Ramos (cell line): ENCODE measurements at regions not wholly inside any gene's neighbourhood (a gene's known extent, or its start where the extent isn't known, plus 50 kb on each side); places are given as distances from the start of the nearest gene placed in this dataset.

Source experiments
- in situ Hi-C: fragments of 300-500 bp; cut with MboI; formaldehyde crosslinking; loops from one replicate; pipeline ENCODE4 v1.14.3; 2022; ENCODE audit warnings: low sequenced_read_pairs; ENCODE audit not compliant: unreplicated experiment

DNA sequence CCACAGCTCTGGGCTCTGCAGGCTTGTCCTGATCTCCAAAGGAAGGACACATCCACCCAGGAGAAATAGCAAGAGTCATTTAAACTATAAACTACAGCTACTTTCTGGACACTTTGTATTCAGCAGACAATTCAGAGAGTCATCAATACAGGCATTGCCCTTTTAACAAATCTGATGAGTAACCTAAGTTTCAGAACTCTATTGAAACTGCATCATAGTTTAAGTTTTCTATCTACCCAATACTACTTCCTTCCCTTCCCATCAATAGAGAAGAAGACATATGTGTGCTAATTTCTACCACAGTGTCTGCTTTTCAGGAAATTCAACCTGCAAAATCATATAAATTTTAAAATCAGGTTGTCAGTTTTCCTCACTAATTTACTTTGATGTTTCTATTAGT, 736.5 kb downstream of the IGSF11 start:
- in situ Hi-C loops = no loop called here

DNA sequence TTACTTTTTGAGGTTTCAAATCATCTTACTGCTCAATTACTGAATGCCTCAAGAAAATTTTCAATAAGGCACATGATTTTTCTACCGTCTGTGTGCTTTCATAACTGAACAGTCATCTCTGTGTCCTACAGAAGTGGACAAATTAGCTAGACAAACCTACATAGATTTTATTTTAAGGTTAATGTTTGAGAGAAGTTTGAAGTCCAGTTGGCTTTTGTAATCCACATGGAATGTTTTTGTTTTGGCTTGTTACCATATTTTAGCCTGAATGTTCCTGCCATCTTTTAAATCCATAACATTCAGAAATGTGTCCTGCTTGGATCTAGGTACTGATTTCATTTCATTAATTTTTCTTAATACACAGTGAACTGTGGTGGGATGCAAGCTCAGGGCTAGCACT, 730.1 kb downstream of the IGSF11 start:
- in situ Hi-C loops = no loop called here

DNA sequence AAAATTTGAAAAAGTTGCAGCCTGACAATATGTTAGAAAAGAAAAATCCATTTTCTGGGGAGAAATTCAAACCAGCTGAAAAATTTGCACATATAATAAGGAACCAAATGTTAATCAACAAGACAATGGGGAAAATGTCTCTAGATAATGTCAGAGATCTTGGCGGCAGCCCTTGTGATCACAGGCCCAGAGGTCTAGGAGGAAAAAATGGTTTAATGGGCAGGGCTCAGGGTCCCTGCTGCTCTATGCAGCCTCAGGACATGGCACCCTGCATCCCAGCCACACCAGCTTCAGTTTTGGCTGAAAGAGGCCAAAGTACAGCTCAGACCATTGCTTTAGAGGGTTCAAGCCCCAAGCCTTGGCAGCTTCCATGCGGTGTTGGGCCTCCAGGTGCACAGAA, 701.9 kb downstream of the IGSF11 start:
- in situ Hi-C loops = no loop called here

DNA sequence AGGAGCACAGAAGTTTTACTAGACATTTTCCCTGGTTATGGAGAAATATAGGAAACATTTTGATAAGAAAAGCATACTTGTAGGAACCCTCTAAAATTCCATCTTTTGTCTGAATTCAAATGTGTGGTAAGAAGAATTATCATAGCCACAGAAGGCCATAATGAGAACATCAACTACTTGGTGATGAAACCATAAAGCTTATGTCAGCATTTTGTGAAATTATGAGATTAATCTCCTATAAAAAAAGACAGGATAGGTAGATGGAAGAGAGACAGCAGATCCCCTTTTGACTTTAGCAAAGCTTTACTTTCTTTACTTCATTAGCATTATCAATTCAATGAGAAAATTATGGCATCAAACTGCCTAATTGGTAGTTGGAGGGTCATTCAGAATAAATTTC, 697.0 kb downstream of the IGSF11 start:
- in situ Hi-C loops = no loop called here

DNA sequence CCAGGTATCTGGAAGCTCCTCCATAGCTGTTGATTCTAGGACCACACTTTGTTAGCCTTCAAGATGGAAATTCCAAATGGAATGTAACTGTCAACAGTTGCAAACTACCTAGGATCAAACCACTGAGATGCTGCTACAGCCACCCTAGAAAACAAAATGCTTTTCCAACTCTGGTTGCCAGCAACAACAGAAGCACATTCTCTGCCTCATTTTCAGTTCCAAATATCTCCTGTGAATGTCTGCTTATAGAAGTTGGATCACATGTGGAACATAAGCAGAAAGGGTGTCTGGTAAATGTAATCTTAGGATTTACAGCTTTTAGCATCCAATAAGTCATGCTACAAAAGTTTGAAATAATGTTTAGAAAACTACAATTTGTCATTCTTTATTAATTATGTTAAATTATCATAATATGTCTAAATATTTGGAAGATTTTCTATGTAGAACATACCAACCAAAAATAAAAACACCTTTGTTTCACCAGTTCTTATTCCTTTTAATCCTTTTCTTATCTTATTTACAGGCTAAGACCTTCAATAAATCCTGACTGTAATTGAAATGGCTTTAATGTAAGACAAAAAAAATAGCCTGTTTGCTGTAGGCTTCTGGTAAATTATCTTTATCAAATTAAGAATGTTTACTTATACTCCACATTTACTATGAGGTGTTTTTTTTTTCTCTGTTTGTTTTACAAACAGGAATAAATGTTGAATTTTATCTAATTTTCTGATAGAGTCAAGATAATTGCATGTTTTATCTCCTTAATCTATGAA, 687.1 kb downstream of the IGSF11 start:
- in situ Hi-C loops = no loop called here

DNA sequence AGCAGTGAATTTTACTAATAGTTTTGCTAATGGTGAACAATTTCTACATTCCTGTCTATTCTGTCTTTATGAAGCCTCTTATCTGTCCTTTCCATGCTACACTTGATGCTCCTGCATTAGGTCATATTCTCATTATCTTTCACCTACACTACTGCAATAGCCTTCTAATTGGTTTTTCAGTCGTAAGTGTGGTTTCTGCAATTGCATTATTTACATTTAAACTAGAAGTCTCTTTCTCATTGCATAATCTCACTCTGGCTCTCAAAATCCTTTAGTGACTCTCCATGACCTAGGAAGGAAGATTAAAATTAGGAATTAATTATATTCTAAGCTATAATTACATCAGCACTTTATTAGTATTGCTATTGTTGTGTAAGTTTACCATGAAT, 686.5 kb downstream of the IGSF11 start:
- in situ Hi-C loops = no loop called here

DNA sequence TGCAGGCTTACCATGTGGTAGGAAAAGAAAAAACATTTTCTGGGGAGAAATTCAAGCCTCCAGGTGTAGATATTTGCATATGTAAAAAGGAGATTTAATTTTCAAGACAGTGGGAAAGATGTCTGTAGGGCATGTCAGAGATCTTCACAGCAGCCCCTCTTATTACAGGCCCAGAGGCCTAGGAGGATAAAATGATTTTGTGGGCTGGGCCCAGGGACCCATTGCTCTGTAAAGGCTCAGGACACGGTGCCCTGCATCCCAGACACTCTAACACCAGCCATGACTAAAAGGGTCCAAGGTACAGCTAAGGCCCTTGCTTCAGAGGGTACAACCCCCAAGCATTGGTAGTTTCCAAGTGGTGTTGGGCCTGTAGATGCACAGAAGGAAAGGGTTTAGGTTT, 680.1 kb downstream of the IGSF11 start:
- in situ Hi-C loops = no loop called here

DNA sequence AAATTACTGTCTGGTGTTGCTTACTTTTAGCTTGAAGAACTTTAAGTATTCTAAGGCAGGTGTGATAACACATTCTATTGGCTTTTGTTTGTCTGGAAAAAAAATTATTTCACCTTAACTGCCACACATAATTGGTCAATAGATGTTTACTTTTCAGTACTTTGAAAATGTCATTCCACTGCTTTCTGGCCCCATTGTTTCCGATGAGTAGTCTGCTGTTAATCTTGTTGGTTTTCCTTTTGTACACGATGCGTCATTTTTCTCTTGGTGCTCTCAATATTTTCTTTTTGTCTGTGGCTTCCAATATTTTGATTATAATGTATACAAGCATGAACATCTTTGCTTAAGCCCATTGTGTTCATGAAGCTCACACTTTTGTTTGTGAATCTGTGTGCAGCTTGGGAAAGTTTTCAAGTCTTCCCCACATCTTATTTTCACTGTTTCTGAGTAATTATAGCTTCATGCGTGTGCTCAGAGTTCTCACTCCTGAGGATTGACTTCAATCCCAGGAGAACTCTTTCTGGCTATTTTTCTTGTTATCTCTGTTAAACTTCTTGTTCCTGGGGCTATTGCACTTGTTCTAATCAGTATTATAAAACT, 664.7 kb downstream of the IGSF11 start:
- in situ Hi-C loops = no loop called here

DNA sequence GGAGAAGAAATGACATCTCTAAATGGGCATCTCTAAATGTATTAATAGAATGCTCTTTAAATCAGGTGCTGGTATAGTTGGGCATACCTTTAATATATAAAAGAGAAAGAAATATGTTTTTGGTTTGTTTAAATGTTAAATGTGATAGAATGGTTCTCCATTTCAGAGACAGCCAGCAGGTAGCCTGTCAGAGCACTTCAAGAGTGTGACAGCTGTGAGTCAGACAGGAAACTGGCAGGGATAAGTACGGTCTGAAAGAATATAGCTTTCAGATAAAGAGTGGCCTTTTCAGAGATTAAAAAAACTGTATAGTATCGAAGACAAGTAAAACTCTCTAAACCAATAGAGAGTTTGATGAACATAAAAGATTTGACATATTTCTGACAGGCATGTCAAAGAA, 654.1 kb downstream of the IGSF11 start:
- in situ Hi-C loops = no loop called here

DNA sequence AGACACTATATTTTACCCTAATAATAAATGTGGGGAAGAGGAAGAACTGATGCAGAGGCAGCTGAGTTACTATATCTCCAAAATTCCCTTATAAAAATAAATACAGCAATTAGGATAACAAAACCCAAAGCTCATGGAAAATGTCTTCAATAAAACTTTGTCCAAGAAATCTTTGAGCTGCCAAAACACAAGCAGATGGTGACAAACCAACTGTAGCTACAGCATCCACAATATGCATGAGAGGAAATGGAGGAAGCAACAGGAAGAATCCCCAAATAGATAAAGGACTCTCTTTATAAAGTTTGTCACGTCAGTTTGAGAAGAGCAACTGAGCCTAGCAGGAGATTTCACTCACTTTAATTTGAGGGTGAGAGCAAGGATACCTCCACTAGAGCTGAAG, 638.2 kb downstream of the IGSF11 start:
- in situ Hi-C loops = no loop called here

DNA sequence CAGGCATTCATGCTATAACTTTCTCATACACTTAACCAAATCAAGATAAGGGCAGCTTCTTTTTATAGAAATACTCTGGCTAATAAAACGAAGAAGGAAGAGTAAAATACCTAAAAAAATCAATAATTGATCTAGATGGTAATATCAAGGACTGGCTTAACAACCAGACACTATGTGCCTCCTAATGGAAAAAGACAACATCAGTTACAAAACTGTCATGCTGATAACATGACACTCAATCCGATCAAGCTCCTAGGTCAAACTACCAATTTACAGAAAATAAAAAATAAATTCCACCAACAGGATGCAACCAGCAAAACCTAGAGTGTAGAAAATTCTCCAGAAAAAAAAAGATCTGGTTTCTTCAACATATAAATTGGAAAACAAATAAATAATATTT, 634.6 kb downstream of the IGSF11 start:
- in situ Hi-C loops = no loop called here

DNA sequence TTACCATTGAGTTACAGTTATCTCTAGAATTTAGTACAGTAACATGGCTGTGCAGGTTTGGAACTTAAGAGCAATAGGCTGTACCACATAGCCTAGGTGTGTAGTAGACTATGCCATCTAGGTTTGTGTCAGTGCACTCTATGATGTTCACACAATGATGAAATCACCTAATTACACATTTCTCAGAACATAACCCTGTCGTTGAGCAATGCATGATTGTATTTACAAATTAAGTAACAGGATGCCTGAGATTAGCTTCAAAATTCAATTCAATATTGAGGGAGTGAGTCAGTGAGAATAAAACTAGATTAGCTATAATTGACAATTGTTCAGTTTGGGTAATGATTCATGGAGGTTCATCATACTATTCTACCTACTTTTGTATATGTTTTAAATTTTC, 633.8 kb downstream of the IGSF11 start:
- in situ Hi-C loops = no loop called here

DNA sequence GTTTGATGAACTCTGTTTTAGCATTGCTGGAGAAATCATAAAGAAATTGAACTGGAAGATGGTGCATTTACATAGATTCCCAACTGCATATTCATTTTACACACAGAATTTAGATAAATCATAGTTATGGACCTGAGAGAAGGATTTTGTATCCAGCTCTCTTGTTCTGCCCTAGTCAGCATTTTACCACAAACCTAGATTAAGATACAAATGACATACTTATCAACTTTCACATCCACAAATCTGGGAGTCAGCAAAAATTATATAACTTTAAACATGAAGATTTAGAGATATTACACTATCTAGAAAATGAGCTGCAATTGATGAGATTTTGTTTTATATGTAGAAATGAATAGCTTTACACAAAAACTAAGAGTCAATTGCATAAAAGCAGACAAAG, 632.8 kb downstream of the IGSF11 start:
- in situ Hi-C loops = no loop called here

DNA sequence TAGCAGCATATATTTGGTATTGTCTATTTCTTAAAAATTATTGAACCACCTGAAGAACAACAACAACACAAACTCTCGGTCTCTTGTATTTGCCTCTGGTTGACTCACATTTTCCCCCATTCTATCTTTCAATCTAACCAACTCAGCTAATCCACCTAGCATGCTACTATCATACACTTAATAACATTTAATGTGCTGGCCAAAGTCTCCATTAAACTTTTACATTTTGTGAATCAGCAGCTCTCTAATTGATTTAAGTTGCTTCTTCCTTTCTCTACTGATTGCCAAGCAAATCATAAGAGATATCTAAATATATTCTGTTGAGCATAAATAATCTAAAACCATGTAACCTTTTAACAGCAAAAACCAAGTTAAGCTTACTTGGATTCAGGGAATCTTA, 631.7 kb downstream of the IGSF11 start:
- in situ Hi-C loops = no loop called here

DNA sequence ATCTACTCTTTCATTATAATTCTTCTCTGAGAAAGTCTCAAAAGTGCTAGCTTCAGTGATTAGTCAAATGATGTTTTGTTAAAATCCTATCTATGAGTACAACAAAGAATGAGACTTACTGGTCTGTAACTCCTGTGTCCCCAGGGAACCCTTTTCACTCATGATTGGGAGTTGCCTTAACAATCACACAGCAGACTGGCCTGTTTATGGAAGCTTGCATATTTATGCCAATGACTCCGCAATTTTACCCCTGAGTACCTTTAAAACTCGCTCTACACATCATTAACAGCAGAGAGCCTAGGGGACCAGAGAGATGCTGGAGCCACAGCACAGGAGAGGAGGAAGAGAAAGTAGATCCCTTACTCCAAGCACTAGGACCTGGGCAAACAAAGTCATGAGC, 628.1 kb downstream of the IGSF11 start:
- in situ Hi-C loops = no loop called here

DNA sequence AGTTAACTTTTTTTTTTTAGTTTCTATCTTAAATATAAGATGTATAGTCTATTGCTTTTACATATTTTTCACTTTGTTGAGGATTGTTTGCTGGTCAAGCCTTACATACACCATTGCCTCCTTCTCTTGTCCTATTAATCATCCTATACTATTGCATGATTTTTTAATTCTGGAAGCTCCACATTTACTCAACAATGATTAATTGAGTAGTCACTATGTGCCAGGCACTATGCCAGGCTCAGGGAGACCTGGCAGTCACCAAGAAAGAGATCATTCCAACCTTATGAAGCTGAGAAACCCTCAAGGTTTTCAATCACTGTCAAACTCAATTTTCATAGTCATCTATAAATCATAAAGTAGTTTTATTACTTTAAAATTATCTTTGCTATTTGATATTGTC, 626.2 kb downstream of the IGSF11 start:
- in situ Hi-C loops = no loop called here

DNA sequence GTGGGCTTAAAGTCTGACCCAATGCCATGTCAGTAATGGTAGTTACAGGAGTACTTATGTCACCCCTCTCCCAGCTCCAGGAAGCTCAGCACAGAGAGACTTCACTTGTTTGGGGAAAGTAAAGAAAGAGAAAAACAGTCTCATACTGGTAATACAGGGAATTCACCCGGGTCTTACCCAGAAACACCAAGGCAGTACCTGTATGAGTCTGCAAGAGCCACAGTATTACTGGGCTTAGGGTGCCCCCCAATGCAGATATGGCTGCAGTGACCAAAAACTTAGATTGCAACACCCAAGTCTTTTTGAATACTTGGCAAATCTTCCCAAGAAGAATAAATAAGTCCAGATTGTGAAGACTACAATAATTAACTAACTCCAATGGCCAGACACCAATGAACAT, 622.1 kb downstream of the IGSF11 start:
- in situ Hi-C loops = no loop called here

DNA sequence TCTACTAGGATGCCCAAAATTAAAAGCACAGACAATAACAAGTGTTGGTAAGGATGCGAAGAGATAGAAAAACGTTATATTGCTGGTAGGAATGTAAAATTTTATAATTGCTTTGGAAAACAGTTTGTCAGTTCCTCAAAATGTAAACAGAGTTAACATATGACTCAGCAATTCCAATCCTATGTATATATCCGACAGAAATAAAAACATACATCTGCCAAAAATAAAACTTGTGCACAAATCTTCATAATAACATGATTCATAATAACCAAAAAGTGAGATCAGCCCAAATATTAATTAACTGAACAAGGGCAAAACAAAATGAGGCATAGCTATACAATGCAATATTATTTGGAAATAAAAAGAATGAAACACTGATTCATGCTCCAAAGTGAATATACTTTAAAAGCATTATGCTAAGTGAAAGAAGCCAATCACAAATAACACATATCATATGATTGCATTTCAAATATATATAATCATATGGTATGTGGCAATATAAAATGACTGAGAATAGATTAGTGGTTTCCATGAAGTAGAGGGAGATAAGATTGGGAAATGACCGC, 609.3 kb downstream of the IGSF11 start:
- in situ Hi-C loops = no loop called here

DNA sequence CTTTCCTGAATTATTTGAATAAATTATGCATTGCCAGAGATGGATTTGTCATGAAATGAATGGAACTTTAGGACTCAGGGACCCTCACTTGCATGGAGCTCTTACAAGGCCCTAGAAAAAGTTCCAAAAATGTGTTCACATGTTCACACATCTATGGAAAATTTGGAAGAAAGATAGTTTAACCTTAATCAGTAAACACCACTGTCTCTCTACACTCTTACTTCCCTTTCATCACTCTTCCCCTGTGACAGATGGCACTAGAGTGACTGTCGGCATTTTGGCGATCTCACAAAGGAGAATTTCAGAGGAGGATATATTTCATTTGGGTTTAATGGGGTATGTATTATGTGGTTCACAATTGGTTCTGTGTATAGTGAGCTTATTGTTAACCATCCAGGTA, 600.8 kb downstream of the IGSF11 start:
- in situ Hi-C loops = no loop called here

DNA sequence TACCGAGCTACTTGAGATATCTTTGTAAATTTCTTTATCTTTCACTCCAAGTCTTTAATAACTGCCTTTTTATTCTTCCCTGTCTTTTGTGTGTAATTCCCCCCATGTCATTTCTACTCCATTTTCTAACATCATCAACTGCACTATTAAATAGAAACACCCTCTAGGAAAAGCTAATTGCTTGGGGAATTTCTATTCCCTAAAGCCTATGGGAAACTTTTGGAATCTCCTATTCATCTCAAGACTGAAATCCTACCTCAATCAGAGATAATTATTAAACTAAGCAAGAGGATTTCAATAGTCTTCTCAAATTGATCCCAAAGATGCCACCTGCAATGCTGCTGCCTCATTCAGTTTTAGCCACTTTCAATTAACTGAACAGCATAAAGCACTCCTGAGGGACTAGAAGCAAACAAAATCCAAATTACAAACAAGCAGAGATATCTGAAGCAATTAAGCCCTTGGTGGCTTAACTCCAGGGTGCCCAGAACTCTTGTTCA, 598.7 kb downstream of the IGSF11 start:
- in situ Hi-C loops = no loop called here

DNA sequence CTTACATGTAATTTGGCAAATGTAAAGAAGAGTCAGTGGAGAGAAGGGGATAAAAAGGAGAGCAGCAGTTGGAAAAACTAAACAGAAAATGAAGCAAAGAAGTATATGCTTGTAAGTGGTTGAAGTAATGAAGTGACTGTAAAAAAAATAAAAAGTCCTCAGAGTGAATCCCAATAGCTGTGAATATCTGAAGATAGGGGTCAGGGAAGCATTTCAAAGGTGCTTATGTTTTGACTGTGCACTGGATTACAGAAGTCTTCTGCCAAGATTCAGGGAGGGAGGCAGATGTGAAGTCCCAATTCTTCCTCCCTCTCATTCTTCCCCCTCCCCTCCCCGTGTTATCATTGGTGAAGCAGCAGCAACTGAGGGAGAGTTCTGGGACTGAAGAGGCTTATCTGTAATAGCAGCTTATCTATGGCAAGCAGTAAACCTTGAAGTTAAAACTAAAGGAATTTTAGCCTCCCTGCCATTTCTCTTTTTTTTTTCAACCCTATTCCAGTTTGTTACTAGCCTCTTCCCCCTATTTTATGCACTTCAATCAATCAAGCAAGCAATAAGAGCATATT, 597.9 kb downstream of the IGSF11 start:
- in situ Hi-C loops = no loop called here
